ENCODE measurements at regions not wholly inside any gene's neighbourhood (a gene's known extent, or its start where the extent isn't known, plus 50 kb on each side); places are given as distances from the start of the nearest gene placed in this dataset.

GRCh38 chr10:78284381-78284780 is 250.7 kb downstream of the RPS24 start:
- TF ChIP-seq, protein P1, sequence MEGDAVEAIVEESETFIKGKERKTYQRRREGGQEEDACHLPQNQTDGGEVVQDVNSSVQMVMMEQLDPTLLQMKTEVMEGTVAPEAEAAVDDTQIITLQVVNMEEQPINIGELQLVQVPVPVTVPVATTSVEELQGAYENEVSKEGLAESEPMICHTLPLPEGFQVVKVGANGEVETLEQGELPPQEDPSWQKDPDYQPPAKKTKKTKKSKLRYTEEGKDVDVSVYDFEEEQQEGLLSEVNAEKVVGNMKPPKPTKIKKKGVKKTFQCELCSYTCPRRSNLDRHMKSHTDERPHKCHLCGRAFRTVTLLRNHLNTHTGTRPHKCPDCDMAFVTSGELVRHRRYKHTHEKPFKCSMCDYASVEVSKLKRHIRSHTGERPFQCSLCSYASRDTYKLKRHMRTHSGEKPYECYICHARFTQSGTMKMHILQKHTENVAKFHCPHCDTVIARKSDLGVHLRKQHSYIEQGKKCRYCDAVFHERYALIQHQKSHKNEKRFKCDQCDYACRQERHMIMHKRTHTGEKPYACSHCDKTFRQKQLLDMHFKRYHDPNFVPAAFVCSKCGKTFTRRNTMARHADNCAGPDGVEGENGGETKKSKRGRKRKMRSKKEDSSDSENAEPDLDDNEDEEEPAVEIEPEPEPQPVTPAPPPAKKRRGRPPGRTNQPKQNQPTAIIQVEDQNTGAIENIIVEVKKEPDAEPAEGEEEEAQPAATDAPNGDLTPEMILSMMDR (IDR thresholded peaks at IDR 0.05; ENCODE audit: insufficient read depth, low read length, poor library complexity, severe bottlenecking) = no peak
- DNase-seq (ENCODE audit: low read depth) = no peak
- H3K4me3 ChIP-seq (ENCODE audit: low read depth, low read length) = no peak overlapping the region
- H3K36me3 ChIP-seq (ENCODE audit: control insufficient read depth, insufficient read depth, low read length) = no peaks in the 10 kb centered on the region
- H3K27me3 ChIP-seq (ENCODE audit: control insufficient read depth, insufficient read depth, low read length) = peaks cover 14% of the 10 kb centered on the region

DNA sequence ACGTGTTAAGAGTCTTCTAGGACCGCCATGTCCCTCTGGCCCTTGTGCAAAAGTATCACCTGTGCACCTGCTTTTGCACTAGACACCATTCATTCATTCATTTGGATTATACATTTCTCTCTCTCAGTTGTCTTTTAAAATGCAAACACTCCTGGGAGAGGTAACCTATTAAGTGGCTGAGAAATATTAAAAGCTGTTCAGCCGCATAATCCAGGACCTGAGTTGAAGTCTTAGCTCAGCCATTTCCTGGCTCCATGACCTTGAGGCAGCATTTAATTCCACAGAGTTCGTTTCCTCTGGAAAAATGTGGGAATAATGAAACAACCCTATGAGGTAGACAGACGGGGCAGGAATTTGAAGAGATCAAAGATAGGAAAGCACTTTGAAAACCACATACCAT is 251.6 kb downstream of the RPS24 start:
- H3K4me3 ChIP-seq (ENCODE audit: low read depth, low read length) = no peak overlapping the region
- H3K36me3 ChIP-seq (ENCODE audit: control insufficient read depth, insufficient read depth, low read length) = no peaks in the 10 kb centered on the region
- peaks cover 19% of the 10 kb centered on the region for H3K27me3 ChIP-seq (ENCODE audit: control insufficient read depth, insufficient read depth, low read length)
- DNase-seq (ENCODE audit: low read depth) = no peak
- TF ChIP-seq, protein P1 (IDR thresholded peaks at IDR 0.05; ENCODE audit: insufficient read depth, low read length, poor library complexity, severe bottlenecking) = no peak

- H3K4me3 ChIP-seq (ENCODE audit: low read depth, low read length) = no peak overlapping the region
- no peaks in the 10 kb centered on the region for H3K36me3 ChIP-seq (ENCODE audit: control insufficient read depth, insufficient read depth, low read length)
- H3K27me3 ChIP-seq (ENCODE audit: control insufficient read depth, insufficient read depth, low read length) = peaks cover 22% of the 10 kb centered on the region
- DNase-seq (ENCODE audit: low read depth) = no peak
- TF ChIP-seq, protein P1 (IDR thresholded peaks at IDR 0.05; ENCODE audit: insufficient read depth, low read length, poor library complexity, severe bottlenecking) = no peak
Observed at GRCh38 chr10:78286186-78286585, 252.5 kb downstream of the RPS24 start.

DNA sequence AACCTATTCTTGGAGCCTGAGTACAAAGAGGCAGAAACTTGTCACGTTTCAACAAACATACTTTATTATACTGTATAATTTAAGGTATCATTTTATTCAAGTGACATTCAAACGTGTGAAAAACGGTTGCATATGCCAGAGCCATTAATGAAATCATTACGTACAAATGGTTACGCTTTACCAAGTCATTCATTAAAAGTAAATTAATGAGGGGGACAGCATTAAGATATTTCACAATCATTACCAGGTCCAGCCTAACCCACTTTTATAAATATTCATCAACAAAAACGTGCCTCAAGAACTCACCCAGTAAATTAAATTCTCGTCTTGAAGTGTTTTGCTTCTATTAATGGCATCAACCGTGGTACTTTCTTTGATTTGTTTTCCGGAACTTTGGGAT is 253.0 kb downstream of the RPS24 start:
- H3K27me3 ChIP-seq (ENCODE audit: control insufficient read depth, insufficient read depth, low read length) = peaks cover 22% of the 10 kb centered on the region
- no peak overlapping the region for H3K4me3 ChIP-seq (ENCODE audit: low read depth, low read length)
- DNase-seq (ENCODE audit: low read depth) = no peak
- no peaks in the 10 kb centered on the region for H3K36me3 ChIP-seq (ENCODE audit: control insufficient read depth, insufficient read depth, low read length)
- TF ChIP-seq, protein P1 (IDR thresholded peaks at IDR 0.05; ENCODE audit: insufficient read depth, low read length, poor library complexity, severe bottlenecking) = no peak

GRCh38 chr10:78287618-78288017 is 254.0 kb downstream of the RPS24 start:
- TF ChIP-seq, protein P1 (IDR thresholded peaks at IDR 0.05; ENCODE audit: insufficient read depth, low read length, poor library complexity, severe bottlenecking) = no peak
- Histone ChIP-seq H3K4me3 (ENCODE audit: low read depth, low read length) (no peak overlapping the region), H3K36me3 (ENCODE audit: control insufficient read depth, insufficient read depth, low read length) (no peaks in the 10 kb centered on the region), H3K27me3 (ENCODE audit: control insufficient read depth, insufficient read depth, low read length) (peaks cover 24% of the 10 kb centered on the region)
- no peak for DNase-seq (ENCODE audit: low read depth)

GRCh38 chr10:78288663-78289062 is 255.0 kb downstream of the RPS24 start:
- no peak for DNase-seq (ENCODE audit: low read depth)
- Histone ChIP-seq H3K4me3 (ENCODE audit: low read depth, low read length) (no peak overlapping the region), H3K36me3 (ENCODE audit: control insufficient read depth, insufficient read depth, low read length) (no peaks in the 10 kb centered on the region), H3K27me3 (ENCODE audit: control insufficient read depth, insufficient read depth, low read length) (peaks cover 18% of the 10 kb centered on the region)
- TF ChIP-seq, protein P1 (IDR thresholded peaks at IDR 0.05; ENCODE audit: insufficient read depth, low read length, poor library complexity, severe bottlenecking) = no peak
